ENCODE measurements at regions not wholly inside any gene's neighbourhood (a gene's known extent, or its start where the extent isn't known, plus 50 kb on each side); places are given as distances from the start of the nearest gene placed in this dataset.

DNA sequence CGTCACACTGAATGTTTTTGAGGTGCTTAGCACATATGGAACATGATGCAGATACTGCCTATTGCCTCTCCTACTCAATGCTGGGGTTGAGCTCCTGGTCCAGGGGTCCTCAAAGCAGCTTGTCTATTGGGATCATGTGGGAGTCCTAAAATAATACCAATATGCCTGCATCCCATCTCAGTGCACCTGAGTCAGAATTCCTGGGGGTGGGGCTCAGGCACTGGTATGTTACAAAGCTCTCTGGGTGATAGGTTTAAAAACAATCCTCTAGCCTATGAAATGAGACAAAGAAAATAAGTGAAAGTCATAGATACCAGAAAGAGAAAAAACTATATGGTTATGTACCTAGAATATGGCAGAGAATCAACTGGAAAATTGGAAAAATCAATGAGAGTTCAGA lies 156.6 kb upstream of the NLRP1 start:
- no peaks in the 10 kb centered on the region for H3K9me3 ChIP-seq (ENCODE audit: control insufficient read depth in 2 of 3, insufficient read depth in 1 of 3, low read length in 3 of 3)
- intact Hi-C loops (cut with DNase I) = no loop called here

DNA sequence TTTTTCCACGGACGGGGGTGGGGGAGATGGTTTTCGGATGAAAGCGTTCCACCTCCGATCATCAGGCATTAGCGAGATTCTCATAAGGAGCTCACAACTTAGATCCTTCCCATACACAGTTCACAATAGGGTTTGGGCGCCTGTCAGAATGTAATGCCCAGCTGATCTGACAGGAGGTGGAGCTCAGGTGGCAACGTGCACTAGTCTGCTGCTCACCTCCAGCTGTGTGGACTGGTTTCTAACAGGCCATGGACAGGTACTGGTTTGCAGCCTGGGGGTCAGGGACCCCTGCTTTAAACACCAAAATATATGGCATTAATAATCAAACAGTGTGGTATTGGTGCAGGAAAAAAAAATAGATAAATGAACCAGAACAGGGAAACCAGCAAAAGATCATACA lies 157.5 kb upstream of the NLRP1 start:
- no peak overlapping the region for H3K9ac ChIP-seq (ENCODE audit: low read length in 3 of 3)
- H3K27ac ChIP-seq (ENCODE audit: low read depth in 2 of 2, low read length in 2 of 2) = no peak overlapping the region
- no peaks in the 10 kb centered on the region for H3K27me3 ChIP-seq (ENCODE audit: control insufficient read depth, insufficient read depth, low read length)
- H3K4me1 ChIP-seq (ENCODE audit: control insufficient read depth in 2 of 3, insufficient read depth in 2 of 3, low read depth in 1 of 3, low read length in 3 of 3) = no peaks in the 10 kb centered on the region
- DNase-seq (no peak), FAIRE-seq (no peak)
- intact Hi-C loops (cut with DNase I) = no loop called here
- H3K9me3 ChIP-seq (ENCODE audit: control insufficient read depth in 2 of 3, insufficient read depth in 1 of 3, low read length in 3 of 3) = no peaks in the 10 kb centered on the region
- H3K36me3 ChIP-seq (ENCODE audit: control insufficient read depth in 2 of 3, insufficient read depth in 3 of 3, low read length in 3 of 3) = no peaks in the 10 kb centered on the region
- TF ChIP-seq, protein P1, sequence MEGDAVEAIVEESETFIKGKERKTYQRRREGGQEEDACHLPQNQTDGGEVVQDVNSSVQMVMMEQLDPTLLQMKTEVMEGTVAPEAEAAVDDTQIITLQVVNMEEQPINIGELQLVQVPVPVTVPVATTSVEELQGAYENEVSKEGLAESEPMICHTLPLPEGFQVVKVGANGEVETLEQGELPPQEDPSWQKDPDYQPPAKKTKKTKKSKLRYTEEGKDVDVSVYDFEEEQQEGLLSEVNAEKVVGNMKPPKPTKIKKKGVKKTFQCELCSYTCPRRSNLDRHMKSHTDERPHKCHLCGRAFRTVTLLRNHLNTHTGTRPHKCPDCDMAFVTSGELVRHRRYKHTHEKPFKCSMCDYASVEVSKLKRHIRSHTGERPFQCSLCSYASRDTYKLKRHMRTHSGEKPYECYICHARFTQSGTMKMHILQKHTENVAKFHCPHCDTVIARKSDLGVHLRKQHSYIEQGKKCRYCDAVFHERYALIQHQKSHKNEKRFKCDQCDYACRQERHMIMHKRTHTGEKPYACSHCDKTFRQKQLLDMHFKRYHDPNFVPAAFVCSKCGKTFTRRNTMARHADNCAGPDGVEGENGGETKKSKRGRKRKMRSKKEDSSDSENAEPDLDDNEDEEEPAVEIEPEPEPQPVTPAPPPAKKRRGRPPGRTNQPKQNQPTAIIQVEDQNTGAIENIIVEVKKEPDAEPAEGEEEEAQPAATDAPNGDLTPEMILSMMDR (IDR thresholded peaks at IDR 0.05; ENCODE audit: borderline replicate concordance, extremely low read depth, insufficient read depth) = no peak
- no peak overlapping the region for H3K4me3 ChIP-seq (ENCODE audit: low read length in 3 of 3)

More for the DNA sequence above, 156.6 kb upstream of the NLRP1 start:
- Histone ChIP-seq H3K36me3 (ENCODE audit: control insufficient read depth in 2 of 3, insufficient read depth in 3 of 3, low read length in 3 of 3) (no peaks in the 10 kb centered on the region), H3K27ac (ENCODE audit: low read depth in 2 of 2, low read length in 2 of 2) (no peak overlapping the region), H3K27me3 (ENCODE audit: control insufficient read depth, insufficient read depth, low read length) (no peaks in the 10 kb centered on the region), H3K4me1 (ENCODE audit: control insufficient read depth in 2 of 3, insufficient read depth in 2 of 3, low read depth in 1 of 3, low read length in 3 of 3) (no peaks in the 10 kb centered on the region), H3K4me3 (ENCODE audit: low read length in 3 of 3) (no peak overlapping the region), H3K9ac (ENCODE audit: low read length in 3 of 3) (no peak overlapping the region)
- TF ChIP-seq, protein P1 (IDR thresholded peaks at IDR 0.05; ENCODE audit: borderline replicate concordance, extremely low read depth, insufficient read depth) = no peak
- FAIRE-seq (no peak), DNase-seq (no peak)

DNA sequence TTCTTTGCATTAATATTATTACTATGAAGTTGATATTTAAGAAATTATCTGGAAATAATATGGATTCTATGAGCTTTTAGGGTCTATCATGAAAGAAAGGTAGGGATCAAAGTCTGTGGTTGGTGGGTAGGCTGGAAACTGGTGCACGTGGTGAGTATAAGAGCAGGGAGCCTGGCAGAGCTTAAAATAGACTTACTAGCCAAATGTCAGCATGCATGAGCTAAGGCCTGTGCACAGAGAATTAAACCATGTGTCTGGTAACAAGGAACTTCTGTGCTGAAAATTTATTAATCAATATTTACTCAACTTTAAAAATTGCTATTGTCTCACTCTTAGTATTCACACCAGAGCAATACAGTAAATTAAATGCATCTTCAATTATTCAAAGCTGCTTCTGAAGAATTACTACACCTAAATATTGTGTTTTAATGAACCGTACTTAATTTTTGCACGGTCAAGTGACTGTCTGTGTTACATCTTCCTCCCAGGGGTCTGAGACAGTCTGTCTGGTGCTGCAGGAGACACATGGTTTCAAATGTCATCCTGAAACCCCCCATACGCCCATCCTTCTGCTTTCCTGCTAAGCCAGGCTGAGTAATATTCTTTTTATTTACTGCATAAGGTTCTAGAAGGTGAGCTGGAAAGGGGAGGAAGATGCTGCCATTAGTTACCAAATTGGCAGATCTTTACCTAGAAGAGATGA lies 161.0 kb upstream of the NLRP1 start:
- FAIRE-seq = no peak
- no peak overlapping the region for H3K9ac ChIP-seq (ENCODE audit: low read length in 3 of 3)
- H3K36me3 ChIP-seq (ENCODE audit: control insufficient read depth in 2 of 3, insufficient read depth in 3 of 3, low read length in 3 of 3) = no peaks in the 10 kb centered on the region
- H3K4me1 ChIP-seq (ENCODE audit: control insufficient read depth in 2 of 3, insufficient read depth in 2 of 3, low read depth in 1 of 3, low read length in 3 of 3) = no peaks in the 10 kb centered on the region
- no peak overlapping the region for H3K27ac ChIP-seq (ENCODE audit: low read depth in 2 of 2, low read length in 2 of 2)
- no peaks in the 10 kb centered on the region for H3K9me3 ChIP-seq (ENCODE audit: control insufficient read depth in 2 of 3, insufficient read depth in 1 of 3, low read length in 3 of 3)
- intact Hi-C loops (cut with DNase I) = no loop called here
- peak in 2 of 5 donors; percentile 19 to 46 for DNase-seq
- H3K27me3 ChIP-seq (ENCODE audit: control insufficient read depth, insufficient read depth, low read length) = no peaks in the 10 kb centered on the region
- TF ChIP-seq, protein P1 (IDR thresholded peaks at IDR 0.05; ENCODE audit: borderline replicate concordance, extremely low read depth, insufficient read depth) = no peak
- H3K4me3 ChIP-seq (ENCODE audit: low read length in 3 of 3) = no peak overlapping the region

DNA sequence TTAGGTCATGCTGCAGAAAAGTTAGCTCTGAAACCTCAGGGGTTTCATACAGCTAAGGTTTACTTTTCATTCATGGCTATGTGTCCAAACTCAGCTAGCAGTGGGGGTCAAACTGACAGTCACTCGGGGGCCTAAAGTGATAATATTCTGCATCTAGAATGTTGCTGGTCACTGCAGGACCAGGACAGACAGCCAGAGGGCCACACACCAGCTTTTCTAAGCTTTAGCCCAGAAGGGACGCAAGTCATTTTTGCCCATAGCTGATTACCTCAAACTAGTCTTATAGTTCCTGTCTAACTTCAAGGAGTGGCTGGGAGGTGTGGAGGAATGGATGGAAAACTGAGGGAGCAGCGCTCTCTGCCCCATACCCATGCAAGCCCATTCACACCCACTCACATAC lies 163.0 kb upstream of the NLRP1 start:
- H3K9me3 ChIP-seq (ENCODE audit: control insufficient read depth in 2 of 3, insufficient read depth in 1 of 3, low read length in 3 of 3) = no peaks in the 10 kb centered on the region
- no peak overlapping the region for H3K9ac ChIP-seq (ENCODE audit: low read length in 3 of 3)
- intact Hi-C loops (cut with DNase I) = no loop called here
- FAIRE-seq = no peak
- no peak overlapping the region for H3K4me3 ChIP-seq (ENCODE audit: low read length in 3 of 3)
- TF ChIP-seq, protein P1 (IDR thresholded peaks at IDR 0.05; ENCODE audit: borderline replicate concordance, extremely low read depth, insufficient read depth) = no peak
- no peaks in the 10 kb centered on the region for H3K27me3 ChIP-seq (ENCODE audit: control insufficient read depth, insufficient read depth, low read length)
- H3K36me3 ChIP-seq (ENCODE audit: control insufficient read depth in 2 of 3, insufficient read depth in 3 of 3, low read length in 3 of 3) = no peaks in the 10 kb centered on the region
- H3K4me1 ChIP-seq (ENCODE audit: control insufficient read depth in 2 of 3, insufficient read depth in 2 of 3, low read depth in 1 of 3, low read length in 3 of 3) = no peaks in the 10 kb centered on the region
- H3K27ac ChIP-seq (ENCODE audit: low read depth in 2 of 2, low read length in 2 of 2) = no peak overlapping the region
- no peak for DNase-seq

Measured in kidney (tissue), 13 donors.